ENCODE measurements at regions not wholly inside any gene's neighbourhood (a gene's known extent, or its start where the extent isn't known, plus 50 kb on each side); places are given as distances from the start of the nearest gene placed in this dataset.
"Not testable (repeated sequence)": the region's sequence is repeated elsewhere in the genome, so short reads cannot be mapped to it uniquely, and the experiment has no call there.

DNA sequence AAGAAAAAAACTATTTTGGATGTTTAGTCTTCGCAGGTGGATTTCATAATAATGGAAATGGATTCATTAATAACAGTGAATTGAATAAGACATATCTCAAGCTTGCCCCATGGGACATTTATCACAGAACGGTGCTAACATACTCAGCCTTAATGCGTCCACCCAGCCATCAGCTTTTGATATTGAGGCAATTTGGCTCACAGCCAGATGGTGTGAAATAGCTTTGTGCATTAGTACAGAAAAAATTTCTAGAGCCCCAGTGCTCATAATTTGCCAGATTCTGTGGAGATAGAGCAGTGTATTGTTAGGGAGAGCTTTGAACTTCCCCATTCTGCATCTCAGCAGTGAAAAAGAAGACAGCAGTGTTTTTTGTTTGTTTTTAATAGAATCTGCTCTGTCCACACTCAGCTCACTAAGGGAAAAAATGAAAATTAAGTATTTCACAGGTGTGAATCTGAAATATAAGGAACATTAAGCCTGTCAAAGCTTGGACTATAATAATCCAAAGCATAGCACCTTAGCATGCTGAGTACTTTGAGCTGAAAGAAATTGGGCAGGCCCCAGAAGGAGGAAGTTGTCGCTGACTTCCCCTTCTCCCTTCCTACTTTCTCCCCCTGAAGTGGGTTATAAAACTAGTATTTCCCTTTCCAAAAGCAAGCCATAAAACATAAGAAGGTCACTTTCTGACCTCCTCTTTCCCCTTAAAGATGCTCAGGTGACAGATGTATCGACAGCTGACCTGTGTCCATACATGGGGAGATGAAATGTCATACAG lies 295.8 kb downstream of the MAGEB5 start:
- in situ Hi-C loops (cut with MboI; ENCODE audit: low pct_unique_long_range_greater_than_20kb, low sequenced_read_pairs), result no loop called here
- peak; percentile 73 for DNase-seq

- in situ Hi-C loops (cut with MboI; ENCODE audit: low pct_unique_long_range_greater_than_20kb, low sequenced_read_pairs), result no loop called here
- DNase-seq, result no peak
These were observed 255.0 kb downstream of the MAGEB5 start for GRCh38 chrX:26470941-26471340.

DNA sequence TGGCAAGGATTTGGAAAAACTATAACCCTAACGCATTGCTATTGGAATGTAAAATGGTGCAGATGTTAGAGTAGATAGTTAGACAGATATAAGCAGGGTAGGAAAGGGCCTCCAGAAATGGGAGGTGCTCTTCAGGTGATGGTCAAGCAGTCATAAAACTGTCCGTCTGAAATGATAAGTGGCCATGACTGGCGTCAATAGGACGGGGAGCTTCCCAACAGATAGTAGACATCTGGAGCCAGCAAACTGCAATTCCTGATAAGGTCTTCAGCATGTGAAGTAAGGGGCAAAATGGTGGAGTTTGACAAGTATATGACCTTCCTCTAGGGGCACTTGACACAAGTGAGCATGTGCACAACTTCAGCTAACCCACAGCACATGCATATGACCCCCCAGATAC lies 250.4 kb downstream of the MAGEB5 start:
- DNase-seq, result no peak

DNA sequence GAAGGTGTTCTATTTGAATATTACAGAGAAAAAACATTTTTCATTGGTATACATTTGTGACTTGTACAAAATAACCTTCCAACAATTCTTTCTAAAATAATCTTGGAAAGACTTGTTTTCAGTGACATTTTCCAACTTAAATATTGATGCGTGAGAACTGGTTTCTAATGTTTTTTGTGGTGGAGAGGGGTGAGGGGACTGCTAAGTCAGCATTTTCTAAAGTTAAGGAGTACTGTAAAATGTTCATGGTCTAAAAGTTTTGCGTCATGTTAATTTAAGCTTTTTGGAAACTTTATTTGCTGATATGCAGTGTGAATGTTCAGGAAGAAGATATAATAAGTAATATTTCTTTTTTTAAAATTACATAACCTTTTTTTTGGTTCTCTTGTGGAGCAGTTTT lies 229.3 kb downstream of the MAGEB5 start:
- in situ Hi-C loops (cut with MboI; ENCODE audit: low pct_unique_long_range_greater_than_20kb, low sequenced_read_pairs), result no loop called here

More for the DNA sequence above, 250.4 kb downstream of the MAGEB5 start:
- in situ Hi-C loops (cut with MboI; ENCODE audit: low pct_unique_long_range_greater_than_20kb, low sequenced_read_pairs), result no loop called here

GRCh38 chrX:26444417-26444816 lies 228.4 kb downstream of the MAGEB5 start:
- in situ Hi-C loops (cut with MboI; ENCODE audit: low pct_unique_long_range_greater_than_20kb, low sequenced_read_pairs); DNase-seq: not testable (repeated sequence)

More for the DNA sequence above, 229.3 kb downstream of the MAGEB5 start:
- DNase-seq, result no peak

- peak; percentile 24 for DNase-seq
- in situ Hi-C loops (cut with MboI; ENCODE audit: low pct_unique_long_range_greater_than_20kb, low sequenced_read_pairs), result no loop called here
These were observed 226.4 kb downstream of the MAGEB5 start for GRCh38 chrX:26442340-26442739.

- no peak for DNase-seq
- in situ Hi-C loops (cut with MboI; ENCODE audit: low pct_unique_long_range_greater_than_20kb, low sequenced_read_pairs), result no loop called here
These were observed 198.6 kb downstream of the MAGEB5 start for GRCh38 chrX:26414534-26414933.

DNA sequence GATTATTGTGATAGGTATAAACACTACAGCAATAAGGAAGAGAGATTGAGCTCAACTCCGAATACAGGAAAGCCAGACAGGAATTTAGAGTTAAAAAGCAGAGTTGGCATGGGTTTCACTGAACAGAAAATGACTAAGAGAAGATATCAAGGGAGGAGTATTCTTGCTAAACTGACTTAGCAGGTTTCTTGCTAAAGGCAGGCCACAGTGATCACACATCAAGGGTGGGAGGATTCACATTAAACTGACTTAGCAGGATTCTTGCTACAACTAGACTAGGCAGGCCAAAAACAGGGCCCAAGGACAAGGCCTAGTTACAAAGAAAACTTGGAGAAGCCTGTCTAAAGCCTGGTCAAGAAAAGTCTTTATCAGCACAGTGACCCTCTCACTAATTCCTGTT lies 195.1 kb downstream of the MAGEB5 start:
- no peak for DNase-seq
- in situ Hi-C loops (cut with MboI; ENCODE audit: low pct_unique_long_range_greater_than_20kb, low sequenced_read_pairs), result no loop called here

DNA sequence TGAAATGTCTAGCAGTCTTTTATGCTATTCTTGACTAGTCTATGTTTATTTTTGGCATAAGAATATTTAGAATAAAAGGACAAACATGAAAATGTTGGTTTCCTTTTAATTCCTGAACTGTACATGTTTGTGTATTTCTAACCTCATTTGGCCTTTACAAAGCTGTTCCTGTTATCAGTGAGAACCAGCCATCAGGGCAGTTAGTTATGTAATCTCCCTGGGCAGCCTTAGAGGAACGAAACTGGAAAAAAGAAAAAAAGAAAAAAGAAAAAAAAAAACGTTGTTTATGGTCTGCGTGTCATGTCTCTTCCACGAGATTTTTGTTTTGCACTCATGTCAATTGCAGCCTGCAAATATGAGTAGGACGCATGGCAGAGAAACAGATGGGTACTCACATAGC lies 193.7 kb downstream of the MAGEB5 start:
- no peak for DNase-seq
- in situ Hi-C loops (cut with MboI; ENCODE audit: low pct_unique_long_range_greater_than_20kb, low sequenced_read_pairs), result no loop called here

- in situ Hi-C loops (cut with MboI; ENCODE audit: low pct_unique_long_range_greater_than_20kb, low sequenced_read_pairs), result no loop called here
These were observed 171.9 kb downstream of the MAGEB5 start for GRCh38 chrX:26387906-26388305.

GRCh38 chrX:26376037-26376708 lies 160.2 kb downstream of the MAGEB5 start:
- in situ Hi-C loops (cut with MboI; ENCODE audit: low pct_unique_long_range_greater_than_20kb, low sequenced_read_pairs), result no loop called here
- DNase-seq, result no peak

More at GRCh38 chrX:26387906-26388305, 171.9 kb downstream of the MAGEB5 start:
- DNase-seq, result no peak

- no peak for DNase-seq
- in situ Hi-C loops (cut with MboI; ENCODE audit: low pct_unique_long_range_greater_than_20kb, low sequenced_read_pairs), result no loop called here
These were observed 159.4 kb downstream of the MAGEB5 start for GRCh38 chrX:26375346-26375745.

DNA sequence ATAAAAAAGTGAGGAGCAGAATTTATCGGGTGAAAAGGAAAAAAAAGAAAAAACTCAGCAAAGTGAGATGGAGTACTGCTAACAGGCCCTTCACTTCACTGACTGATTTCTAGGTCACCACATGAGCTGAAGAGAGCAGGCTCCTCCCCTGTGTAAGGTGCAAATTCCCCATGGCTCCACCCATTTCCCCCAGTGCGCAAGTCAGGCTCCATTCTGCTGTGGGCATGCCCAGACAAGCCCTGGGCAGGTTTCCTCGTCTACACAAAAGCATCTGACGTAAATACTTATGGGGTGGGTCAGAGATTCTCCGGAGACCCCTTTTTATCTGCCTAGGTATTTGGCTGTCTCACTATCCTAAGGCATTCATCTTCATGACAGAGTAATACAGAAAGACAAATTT lies 157.9 kb downstream of the MAGEB5 start:
- DNase-seq, result peak; percentile 29
- in situ Hi-C loops (cut with MboI; ENCODE audit: low pct_unique_long_range_greater_than_20kb, low sequenced_read_pairs), result no loop called here

DNA sequence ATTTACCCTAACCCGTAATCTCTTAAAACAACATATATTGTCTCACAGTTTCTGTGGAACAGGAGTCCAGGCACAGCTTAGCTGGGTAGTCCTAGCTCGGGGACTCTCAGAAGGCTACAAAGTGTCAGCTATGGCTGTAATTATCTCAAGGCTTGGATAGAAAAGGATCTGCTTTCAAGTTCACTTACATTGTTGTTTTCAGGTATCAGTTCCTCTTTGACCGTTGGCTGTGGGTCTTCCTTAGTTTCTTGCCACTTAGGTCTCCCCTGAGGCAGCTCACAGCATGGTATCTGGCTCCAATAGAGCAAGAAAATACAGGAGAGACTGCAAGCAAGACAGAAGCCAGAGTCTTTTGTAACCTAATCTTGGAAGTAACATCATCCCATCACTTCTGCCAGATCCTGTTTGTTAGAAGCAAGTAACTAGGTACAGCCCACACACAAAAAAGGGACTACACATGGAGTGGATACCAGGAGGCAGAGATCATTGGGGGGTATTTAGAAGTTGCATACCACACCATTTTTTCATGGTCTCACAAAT lies 137.0 kb downstream of the MAGEB5 start:
- DNase-seq, result no peak
- in situ Hi-C loops (cut with MboI; ENCODE audit: low pct_unique_long_range_greater_than_20kb, low sequenced_read_pairs), result no loop called here

- in situ Hi-C loops (cut with MboI; ENCODE audit: low pct_unique_long_range_greater_than_20kb, low sequenced_read_pairs), result no loop called here
- DNase-seq, result no peak
These were observed 131.2 kb downstream of the MAGEB5 start for GRCh38 chrX:26347171-26347570.

- in situ Hi-C loops (cut with MboI; ENCODE audit: low pct_unique_long_range_greater_than_20kb, low sequenced_read_pairs), result no loop called here
- no peak for DNase-seq
These were observed 118.3 kb downstream of the MAGEB5 start for GRCh38 chrX:26334232-26334631.

GRCh38 chrX:26328608-26329319 lies 112.8 kb downstream of the MAGEB5 start:
- DNase-seq, result no peak
- in situ Hi-C loops (cut with MboI; ENCODE audit: low pct_unique_long_range_greater_than_20kb, low sequenced_read_pairs), result no loop called here

- in situ Hi-C loops (cut with MboI; ENCODE audit: low pct_unique_long_range_greater_than_20kb, low sequenced_read_pairs), result no loop called here
- DNase-seq, result no peak
These were observed 93.3 kb downstream of the MAGEB5 start for GRCh38 chrX:26309262-26309661.

- in situ Hi-C loops (cut with MboI; ENCODE audit: low pct_unique_long_range_greater_than_20kb, low sequenced_read_pairs), result no loop called here
- no peak for DNase-seq
These were observed 79.5 kb downstream of the MAGEB5 start for GRCh38 chrX:26295425-26295824.

- in situ Hi-C loops (cut with MboI; ENCODE audit: low pct_unique_long_range_greater_than_20kb, low sequenced_read_pairs), result no loop called here
- DNase-seq, result no peak
These were observed 70.9 kb downstream of the MAGEB5 start for GRCh38 chrX:26286836-26287235.

Measured in KBM-7 (cell line).